ENCODE measurements at regions not wholly inside any gene's neighbourhood (a gene's known extent, or its start where the extent isn't known, plus 50 kb on each side); places are given as distances from the start of the nearest gene placed in this dataset.

- H3K9ac ChIP-seq (ENCODE audit: low read depth, low read length, poor library complexity, severe bottlenecking) = no peak overlapping the region
- no peaks in the 10 kb centered on the region for H3K9me3 ChIP-seq (ENCODE audit: insufficient read depth, low read depth, low read length)
- H3K36me3 ChIP-seq (ENCODE audit: insufficient read depth, low read length) = no peaks in the 10 kb centered on the region
- H3K27me3 ChIP-seq (ENCODE audit: insufficient read depth, low read length, poor library complexity, severe bottlenecking) = no peaks in the 10 kb centered on the region
- no peaks in the 10 kb centered on the region for H3F3A ChIP-seq (ENCODE audit: low read depth)
- 0 out of 2 replicates have a peak overlapping the region, but pooled peaks have one; percentile 58 for H2AFZ ChIP-seq (ENCODE audit: low read length)
- no peaks in the 10 kb centered on the region for H3K9me2 ChIP-seq (replicated peaks; ENCODE audit: low read depth, low read length)
- H3K4me1 ChIP-seq (ENCODE audit: insufficient read depth, low read length, poor library complexity, severe bottlenecking) = peaks cover 6% of the 10 kb centered on the region
- TF ChIP-seq EZH2phosphoT487 (IDR thresholded peaks at IDR 0.05; ENCODE audit: borderline replicate concordance) = no peak
- TF ChIP-seq CTCF (conservative IDR thresholded peaks at IDR 0.05; ENCODE audit: low read length) = no peak
- no peak overlapping the region for H3K4me3 ChIP-seq (ENCODE audit: low read length, poor library complexity, severe bottlenecking)
- H3K79me2 ChIP-seq (ENCODE audit: insufficient read depth, low read length) = no peaks in the 10 kb centered on the region
- no peak overlapping the region for H3K4me2 ChIP-seq (ENCODE audit: low read depth, low read length, poor library complexity, severe bottlenecking)
- H4K20me1 ChIP-seq (ENCODE audit: insufficient read depth, low read length, poor library complexity, severe bottlenecking) = no peaks in the 10 kb centered on the region
Observed at GRCh38 chr18:73636355-73636754, 511.3 kb downstream of the FBXO15 start.

GRCh38 chr18:73626859-73627258 lies 520.8 kb downstream of the FBXO15 start:
- Histone ChIP-seq H4K20me1 (ENCODE audit: insufficient read depth, low read length, poor library complexity, severe bottlenecking) (no peaks in the 10 kb centered on the region), H3K9me3 (ENCODE audit: insufficient read depth, low read depth, low read length) (no peaks in the 10 kb centered on the region), H3K4me3 (ENCODE audit: low read length, poor library complexity, severe bottlenecking) (no peak overlapping the region), H3K79me2 (ENCODE audit: insufficient read depth, low read length) (no peaks in the 10 kb centered on the region), H3K9ac (ENCODE audit: low read depth, low read length, poor library complexity, severe bottlenecking) (no peak overlapping the region), H3F3A (ENCODE audit: low read depth) (no peaks in the 10 kb centered on the region), H3K4me1 (ENCODE audit: insufficient read depth, low read length, poor library complexity, severe bottlenecking) (peaks cover 5% of the 10 kb centered on the region), H3K4me2 (ENCODE audit: low read depth, low read length, poor library complexity, severe bottlenecking) (no peak overlapping the region), H3K27me3 (ENCODE audit: insufficient read depth, low read length, poor library complexity, severe bottlenecking) (no peaks in the 10 kb centered on the region), H2AFZ (ENCODE audit: low read length) (peak overlapping the region; percentile 22; the same call in 1 of the 2 replicates), H3K36me3 (ENCODE audit: insufficient read depth, low read length) (no peaks in the 10 kb centered on the region), H3K9me2 (replicated peaks; ENCODE audit: low read depth, low read length) (no peaks in the 10 kb centered on the region)
- no peak for TF ChIP-seq EZH2phosphoT487 (IDR thresholded peaks at IDR 0.05; ENCODE audit: borderline replicate concordance)
- TF ChIP-seq CTCF (conservative IDR thresholded peaks at IDR 0.05; ENCODE audit: low read length) = no peak

GRCh38 chr18:73626221-73626620 lies 521.4 kb downstream of the FBXO15 start:
- TF ChIP-seq EZH2phosphoT487 (IDR thresholded peaks at IDR 0.05; ENCODE audit: borderline replicate concordance) = no peak
- Histone ChIP-seq H3K9me2 (replicated peaks; ENCODE audit: low read depth, low read length) (no peaks in the 10 kb centered on the region), H3K4me2 (ENCODE audit: low read depth, low read length, poor library complexity, severe bottlenecking) (no peak overlapping the region), H3K36me3 (ENCODE audit: insufficient read depth, low read length) (no peaks in the 10 kb centered on the region), H3K27me3 (ENCODE audit: insufficient read depth, low read length, poor library complexity, severe bottlenecking) (no peaks in the 10 kb centered on the region), H3K79me2 (ENCODE audit: insufficient read depth, low read length) (no peaks in the 10 kb centered on the region), H3K4me3 (ENCODE audit: low read length, poor library complexity, severe bottlenecking) (no peak overlapping the region), H4K20me1 (ENCODE audit: insufficient read depth, low read length, poor library complexity, severe bottlenecking) (no peaks in the 10 kb centered on the region), H2AFZ (ENCODE audit: low read length) (no peak overlapping the region), H3K9me3 (ENCODE audit: insufficient read depth, low read depth, low read length) (no peaks in the 10 kb centered on the region), H3K4me1 (ENCODE audit: insufficient read depth, low read length, poor library complexity, severe bottlenecking) (peaks cover 5% of the 10 kb centered on the region), H3F3A (ENCODE audit: low read depth) (no peaks in the 10 kb centered on the region), H3K9ac (ENCODE audit: low read depth, low read length, poor library complexity, severe bottlenecking) (no peak overlapping the region)

- Histone ChIP-seq H3K9me3 (ENCODE audit: insufficient read depth, low read depth, low read length) (no peaks in the 10 kb centered on the region), H3K4me1 (ENCODE audit: insufficient read depth, low read length, poor library complexity, severe bottlenecking) (no peaks in the 10 kb centered on the region), H3K9me2 (replicated peaks; ENCODE audit: low read depth, low read length) (no peaks in the 10 kb centered on the region), H3K27me3 (ENCODE audit: insufficient read depth, low read length, poor library complexity, severe bottlenecking) (no peaks in the 10 kb centered on the region), H3K9ac (ENCODE audit: low read depth, low read length, poor library complexity, severe bottlenecking) (no peak overlapping the region), H4K20me1 (ENCODE audit: insufficient read depth, low read length, poor library complexity, severe bottlenecking) (no peaks in the 10 kb centered on the region), H2AFZ (ENCODE audit: low read length) (no peak overlapping the region), H3K79me2 (ENCODE audit: insufficient read depth, low read length) (no peaks in the 10 kb centered on the region), H3F3A (ENCODE audit: low read depth) (no peaks in the 10 kb centered on the region), H3K4me3 (ENCODE audit: low read length, poor library complexity, severe bottlenecking) (no peak overlapping the region), H3K4me2 (ENCODE audit: low read depth, low read length, poor library complexity, severe bottlenecking) (no peak overlapping the region), H3K36me3 (ENCODE audit: insufficient read depth, low read length) (no peaks in the 10 kb centered on the region)
- no peak for TF ChIP-seq CTCF (conservative IDR thresholded peaks at IDR 0.05; ENCODE audit: low read length)
- no peak for TF ChIP-seq EZH2phosphoT487 (IDR thresholded peaks at IDR 0.05; ENCODE audit: borderline replicate concordance)
Observed at GRCh38 chr18:73621091-73621490, 526.5 kb downstream of the FBXO15 start.

Measured in Loucy (cell line).